LNCAP (cell line): ENCODE measurements at regions not wholly inside any gene's neighbourhood (a gene's known extent, or its start where the extent isn't known, plus 50 kb on each side); places are given as distances from the start of the nearest gene placed in this dataset.

ENCODE experiments used
- CTCF ChIP-seq: fragments of 450-650 bp; IDR thresholded peaks from 2 replicates; pipeline ENCODE4 v1.5.1; 2017; ENCODE audit warnings: mild to moderate bottlenecking

DNA sequence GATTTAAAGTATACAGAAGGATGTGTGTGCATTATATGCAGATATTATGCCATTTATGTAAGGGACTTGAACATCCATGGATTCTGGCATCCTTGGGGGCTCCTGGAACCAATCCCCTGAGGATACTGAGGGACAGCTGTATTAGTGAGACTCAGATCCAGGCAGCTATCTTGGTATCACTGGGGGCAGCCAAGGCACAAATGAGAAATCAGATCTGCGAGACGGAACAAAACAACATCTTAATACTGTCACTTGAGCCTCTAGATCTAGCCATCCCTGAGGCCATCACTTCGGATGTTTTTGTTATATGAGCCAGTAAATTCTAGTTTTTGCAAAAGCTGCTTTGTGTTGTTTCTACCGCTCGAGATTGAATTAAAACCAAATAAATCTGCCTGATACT, 175.1 kb upstream of the SFSWAP start:
- TF ChIP-seq CTCF, result no peak

GRCh38 chr12:131536337-131536736, 174.6 kb upstream of the SFSWAP start:
- TF ChIP-seq CTCF, result no peak

DNA sequence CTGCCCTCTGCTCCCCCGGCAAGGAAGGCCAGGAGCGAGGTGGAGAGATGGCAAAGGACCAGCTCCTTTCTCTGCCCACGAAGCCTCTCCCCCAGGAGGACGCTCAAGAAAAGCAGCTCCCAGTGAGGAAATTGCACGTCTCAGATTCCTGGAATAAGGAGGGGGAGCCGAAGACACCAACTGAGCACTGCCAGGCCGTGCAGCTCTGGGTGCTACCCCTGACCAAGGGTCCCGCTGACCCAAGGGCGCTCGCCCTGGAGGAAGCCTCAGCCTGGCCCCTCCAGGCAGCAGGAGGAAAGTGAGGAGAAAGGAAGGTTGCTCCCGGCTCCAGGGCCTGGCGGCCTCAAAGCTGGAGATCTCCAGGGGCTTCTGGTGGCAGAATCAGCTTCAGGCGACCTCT, 174.1 kb upstream of the SFSWAP start:
- TF ChIP-seq CTCF, result no peak

DNA sequence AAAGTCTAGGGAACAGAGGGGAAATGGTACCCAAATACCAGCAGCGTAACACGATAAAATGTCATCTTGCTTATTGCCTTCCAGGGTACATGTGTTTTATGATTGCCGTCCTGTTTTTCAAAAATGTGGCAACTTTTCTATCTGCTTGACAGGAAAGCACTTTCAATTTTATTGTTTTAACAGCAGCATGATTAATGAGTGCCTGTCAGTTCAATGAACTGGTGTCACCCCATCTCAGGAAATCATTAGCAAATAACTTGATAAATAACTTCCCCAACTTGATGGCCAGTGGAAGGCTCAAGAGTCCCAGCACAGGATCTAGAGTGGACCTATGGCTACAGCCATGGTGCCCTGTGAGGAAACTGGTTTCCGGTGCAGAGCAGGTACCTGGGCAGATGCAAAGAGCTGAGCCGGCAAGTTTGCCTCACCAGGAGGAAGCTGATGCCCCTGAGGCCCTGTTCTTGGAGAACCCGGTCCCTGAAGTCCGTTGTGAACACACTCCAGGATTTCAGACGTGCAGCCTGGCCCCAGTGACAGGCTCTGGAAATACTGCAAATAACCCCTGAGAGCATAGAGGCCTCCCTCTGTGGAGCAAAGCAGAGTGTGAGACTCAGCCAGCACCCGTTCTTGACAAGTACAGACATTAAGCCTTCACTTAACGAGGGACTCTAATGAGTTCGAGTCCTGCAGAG, 173.5 kb upstream of the SFSWAP start:
- no peak for TF ChIP-seq CTCF

- TF ChIP-seq CTCF, result no peak
Measured at GRCh38 chr12:131539381-131539780, 171.5 kb upstream of the SFSWAP start.

DNA sequence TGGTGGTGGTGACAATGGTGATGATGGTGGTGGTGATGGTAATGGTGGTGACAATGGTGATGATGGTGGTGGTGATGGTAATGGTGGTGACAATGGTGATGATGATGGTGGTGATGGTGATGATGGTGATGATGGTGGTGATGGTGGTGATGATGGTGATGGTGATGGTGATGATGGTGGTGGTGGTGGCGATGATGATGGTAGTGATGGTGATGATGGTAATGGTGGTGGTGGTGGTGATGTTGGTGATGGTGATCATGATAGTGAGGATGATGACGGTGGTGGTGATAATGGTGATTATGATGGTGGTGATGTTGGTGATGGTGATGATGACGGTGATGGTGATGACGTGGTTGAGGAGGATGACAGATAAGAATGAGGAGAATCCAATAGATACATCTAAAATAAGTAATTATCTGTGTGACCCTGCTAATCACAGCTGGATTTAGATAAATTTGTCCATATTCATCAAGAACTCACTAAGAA, 170.7 kb upstream of the SFSWAP start:
- TF ChIP-seq CTCF, result no peak

GRCh38 chr12:131542351-131542750, 168.5 kb upstream of the SFSWAP start:
- no peak for TF ChIP-seq CTCF

DNA sequence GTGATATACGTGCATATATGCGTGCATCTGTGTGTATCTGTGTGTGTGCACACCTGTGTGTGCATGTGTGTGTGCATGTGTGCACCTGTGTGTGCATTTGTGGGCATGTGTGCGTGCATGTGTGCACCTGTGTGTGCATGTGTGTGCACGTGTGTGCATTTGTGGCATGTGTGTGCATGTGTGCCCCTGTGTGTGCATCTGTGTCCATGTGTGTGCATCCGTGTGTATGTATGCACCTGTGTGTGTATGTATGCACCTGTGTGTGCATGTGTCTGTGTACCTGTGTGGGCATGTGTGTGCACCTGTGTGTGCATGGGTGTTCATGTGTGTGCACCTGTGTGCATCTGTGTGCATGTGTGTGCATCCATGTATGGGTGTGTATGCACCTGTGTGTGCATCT, 167.8 kb upstream of the SFSWAP start:
- no peak for TF ChIP-seq CTCF
